ENCODE measurements at regions not wholly inside any gene's neighbourhood (a gene's known extent, or its start where the extent isn't known, plus 50 kb on each side); places are given as distances from the start of the nearest gene placed in this dataset.

DNA sequence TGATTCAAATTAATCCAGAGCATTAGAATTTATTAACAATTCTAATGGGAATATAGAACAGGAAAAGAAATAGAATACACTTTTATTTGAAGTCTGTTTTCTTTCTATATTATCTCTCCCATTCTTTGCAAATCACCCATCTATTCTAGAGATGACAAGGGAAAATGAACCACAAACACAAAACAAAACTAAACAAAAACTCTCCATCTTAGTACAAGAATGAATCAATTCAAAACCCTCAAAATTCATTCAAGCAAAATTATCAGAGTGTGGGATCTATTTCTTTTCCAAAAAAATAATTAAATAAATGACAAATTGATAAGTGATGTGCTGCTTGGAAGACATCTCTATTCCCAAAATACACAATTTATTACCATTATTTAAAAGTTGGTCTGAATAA lies 400.1 kb upstream of the NWD2 start:
- no peak overlapping the region for H3K27ac ChIP-seq
- DNase-seq, result no peak
- TF ChIP-seq POLR2A (IDR thresholded peaks at IDR 0.05) (no peak), EP300 (IDR thresholded peaks at IDR 0.05) (no peak), POLR2AphosphoS5 (IDR thresholded peaks at IDR 0.05) (no peak)
- TF ChIP-seq, protein P1, sequence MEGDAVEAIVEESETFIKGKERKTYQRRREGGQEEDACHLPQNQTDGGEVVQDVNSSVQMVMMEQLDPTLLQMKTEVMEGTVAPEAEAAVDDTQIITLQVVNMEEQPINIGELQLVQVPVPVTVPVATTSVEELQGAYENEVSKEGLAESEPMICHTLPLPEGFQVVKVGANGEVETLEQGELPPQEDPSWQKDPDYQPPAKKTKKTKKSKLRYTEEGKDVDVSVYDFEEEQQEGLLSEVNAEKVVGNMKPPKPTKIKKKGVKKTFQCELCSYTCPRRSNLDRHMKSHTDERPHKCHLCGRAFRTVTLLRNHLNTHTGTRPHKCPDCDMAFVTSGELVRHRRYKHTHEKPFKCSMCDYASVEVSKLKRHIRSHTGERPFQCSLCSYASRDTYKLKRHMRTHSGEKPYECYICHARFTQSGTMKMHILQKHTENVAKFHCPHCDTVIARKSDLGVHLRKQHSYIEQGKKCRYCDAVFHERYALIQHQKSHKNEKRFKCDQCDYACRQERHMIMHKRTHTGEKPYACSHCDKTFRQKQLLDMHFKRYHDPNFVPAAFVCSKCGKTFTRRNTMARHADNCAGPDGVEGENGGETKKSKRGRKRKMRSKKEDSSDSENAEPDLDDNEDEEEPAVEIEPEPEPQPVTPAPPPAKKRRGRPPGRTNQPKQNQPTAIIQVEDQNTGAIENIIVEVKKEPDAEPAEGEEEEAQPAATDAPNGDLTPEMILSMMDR (IDR thresholded peaks at IDR 0.05), result no peak
- H3K27me3 ChIP-seq, result no peaks in the 10 kb centered on the region
- no peaks in the 10 kb centered on the region for H3K4me1 ChIP-seq
- H3K36me3 ChIP-seq, result no peaks in the 10 kb centered on the region
- no peaks in the 10 kb centered on the region for H3K9me3 ChIP-seq
- intact Hi-C loops (cut with DNase I; ENCODE audit: low total_unique reads), result no loop called here
- H3K4me3 ChIP-seq, result no peak overlapping the region

- WGBS, 5 donors, result 30 to 48% (median 43%) methylated on average over 4 of the region's 4 CpGs
- Histone ChIP-seq H3K27ac (no peak overlapping the region), H3K4me1 (no peaks in the 10 kb centered on the region), H3K9me3 (no peaks in the 10 kb centered on the region), H3K4me3 (no peak overlapping the region), H3K27me3 (no peaks in the 10 kb centered on the region), H3K36me3 (no peaks in the 10 kb centered on the region)
- intact Hi-C loops (cut with DNase I; ENCODE audit: low total_unique reads), result no loop called here
- no peak for DNase-seq
- TF ChIP-seq, protein P1 (IDR thresholded peaks at IDR 0.05), result no peak
- TF ChIP-seq EP300 (IDR thresholded peaks at IDR 0.05), result no peak
- TF ChIP-seq POLR2A (IDR thresholded peaks at IDR 0.05), result no peak
- no peak for TF ChIP-seq POLR2AphosphoS5 (IDR thresholded peaks at IDR 0.05)
These were observed 391.7 kb upstream of the NWD2 start for GRCh38 chr4:36852856-36853255.

DNA sequence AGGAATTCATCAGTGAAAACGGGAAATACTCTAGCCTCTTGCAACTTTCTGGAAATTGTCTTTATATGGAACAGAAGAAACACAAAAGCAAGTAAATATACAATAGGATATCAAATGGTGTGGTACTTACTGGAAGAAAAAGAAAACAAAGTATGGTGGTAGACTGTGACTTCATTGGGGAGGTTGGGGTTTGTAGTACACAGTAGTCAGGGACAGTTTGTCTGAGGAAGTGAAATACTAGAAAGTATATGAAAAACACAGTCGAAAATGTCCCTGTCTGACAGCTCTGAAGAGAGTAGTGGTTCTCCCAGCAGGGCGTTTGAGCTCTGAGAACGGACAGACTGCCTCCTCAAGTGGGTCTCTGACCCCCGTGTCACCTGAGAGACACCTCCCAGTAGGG lies 390.0 kb upstream of the NWD2 start:
- Histone ChIP-seq H3K4me1 (no peaks in the 10 kb centered on the region), H3K9me3 (no peaks in the 10 kb centered on the region), H3K4me3 (no peak overlapping the region), H3K36me3 (no peaks in the 10 kb centered on the region), H3K27ac (no peak overlapping the region), H3K27me3 (no peaks in the 10 kb centered on the region)
- intact Hi-C loops (cut with DNase I; ENCODE audit: low total_unique reads), result no loop called here
- DNase-seq, result no peak
- 51 to 63% (median 59%) methylated on average over 5 of the region's 5 CpGs for WGBS, 5 donors
- TF ChIP-seq, protein P1 (IDR thresholded peaks at IDR 0.05), result no peak
- TF ChIP-seq EP300 (IDR thresholded peaks at IDR 0.05), result no peak
- no peak for TF ChIP-seq POLR2AphosphoS5 (IDR thresholded peaks at IDR 0.05)
- TF ChIP-seq POLR2A (IDR thresholded peaks at IDR 0.05), result no peak

DNA sequence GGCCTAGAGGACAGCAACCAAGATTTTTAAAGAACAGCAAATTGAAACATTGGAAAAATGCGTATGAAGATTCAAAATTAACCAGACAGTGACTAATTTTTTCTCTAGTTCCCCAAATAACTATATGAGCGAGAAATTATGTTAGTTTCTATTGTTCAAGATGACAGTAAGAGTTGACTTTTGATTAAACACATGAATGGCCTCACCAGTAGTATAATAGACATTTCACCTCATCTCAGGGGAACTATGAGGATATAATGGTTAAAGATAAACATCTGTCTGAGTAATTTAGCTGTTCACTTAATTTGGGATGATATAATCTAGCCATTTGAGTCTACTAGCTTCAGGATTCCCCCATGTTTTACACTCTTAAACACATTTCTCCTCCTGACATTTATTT lies 380.9 kb upstream of the NWD2 start:
- WGBS, 5 donors, result 63 to 85% (median 80%) methylated on average over 2 of the region's 2 CpGs
- Histone ChIP-seq H3K9me3 (no peaks in the 10 kb centered on the region), H3K4me3 (no peak overlapping the region), H3K27me3 (no peaks in the 10 kb centered on the region), H3K4me1 (no peaks in the 10 kb centered on the region), H3K36me3 (no peaks in the 10 kb centered on the region), H3K27ac (no peak overlapping the region)
- TF ChIP-seq EP300 (IDR thresholded peaks at IDR 0.05) (no peak), POLR2A (IDR thresholded peaks at IDR 0.05) (no peak), POLR2AphosphoS5 (IDR thresholded peaks at IDR 0.05) (no peak)
- TF ChIP-seq, protein P1 (IDR thresholded peaks at IDR 0.05), result no peak
- DNase-seq, result no peak
- intact Hi-C loops (cut with DNase I; ENCODE audit: low total_unique reads), result no loop called here

DNA sequence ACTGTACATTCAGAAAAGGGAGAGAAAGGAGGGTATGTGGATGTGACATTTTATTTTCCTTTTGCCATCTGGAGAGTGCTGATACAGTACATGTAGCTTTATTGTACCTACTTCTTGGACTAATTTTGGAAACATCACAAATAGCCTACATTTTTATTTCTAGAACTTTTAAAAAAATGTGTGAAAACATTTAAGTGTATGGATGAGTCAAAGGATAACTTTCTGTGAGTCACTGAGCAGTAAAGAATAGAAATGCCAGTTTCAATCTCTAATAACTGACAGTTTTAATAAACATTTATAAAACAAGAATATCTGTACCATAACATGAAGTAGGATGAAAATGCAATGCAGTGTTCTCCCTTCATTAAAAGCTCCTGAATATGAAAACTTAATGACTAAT lies 374.4 kb upstream of the NWD2 start:
- Histone ChIP-seq H3K27ac (no peak overlapping the region), H3K9me3 (no peaks in the 10 kb centered on the region), H3K36me3 (no peaks in the 10 kb centered on the region), H3K4me3 (no peak overlapping the region), H3K4me1 (no peaks in the 10 kb centered on the region), H3K27me3 (no peaks in the 10 kb centered on the region)
- intact Hi-C loops (cut with DNase I; ENCODE audit: low total_unique reads), result no loop called here
- TF ChIP-seq, protein P1 (IDR thresholded peaks at IDR 0.05), result no peak
- TF ChIP-seq POLR2A (IDR thresholded peaks at IDR 0.05) (no peak), EP300 (IDR thresholded peaks at IDR 0.05) (no peak), POLR2AphosphoS5 (IDR thresholded peaks at IDR 0.05) (no peak)
- no peak for DNase-seq

Data from stomach (tissue), 8 donors.